ENCODE measurements at regions not wholly inside any gene's neighbourhood (a gene's known extent, or its start where the extent isn't known, plus 50 kb on each side); places are given as distances from the start of the nearest gene placed in this dataset.

DNA sequence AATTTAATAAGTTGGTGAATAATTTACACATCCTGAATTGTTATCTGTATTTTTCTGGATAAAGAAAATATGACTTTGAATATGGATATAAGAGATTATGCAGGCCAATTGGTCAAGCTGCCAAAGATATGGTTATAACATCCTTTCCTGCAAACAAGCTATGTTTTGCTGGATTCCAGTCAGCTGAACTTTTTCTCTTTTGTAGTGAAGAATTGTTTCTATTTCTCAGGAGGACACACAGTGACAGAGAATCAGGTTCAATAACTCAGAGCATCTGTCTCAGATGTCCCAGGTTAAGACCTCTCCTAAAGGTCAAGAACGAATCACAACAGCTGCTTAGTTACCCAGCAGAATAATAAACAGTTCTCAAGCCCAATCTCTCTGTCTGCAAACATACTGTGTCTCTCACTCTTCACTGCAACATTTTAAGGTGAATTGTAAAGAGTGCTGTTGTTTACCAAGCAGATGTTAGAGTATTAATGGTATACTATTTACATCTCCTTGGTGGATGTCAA is 189.5 kb upstream of the ANKRD50 start:
- TF ChIP-seq, protein P1, sequence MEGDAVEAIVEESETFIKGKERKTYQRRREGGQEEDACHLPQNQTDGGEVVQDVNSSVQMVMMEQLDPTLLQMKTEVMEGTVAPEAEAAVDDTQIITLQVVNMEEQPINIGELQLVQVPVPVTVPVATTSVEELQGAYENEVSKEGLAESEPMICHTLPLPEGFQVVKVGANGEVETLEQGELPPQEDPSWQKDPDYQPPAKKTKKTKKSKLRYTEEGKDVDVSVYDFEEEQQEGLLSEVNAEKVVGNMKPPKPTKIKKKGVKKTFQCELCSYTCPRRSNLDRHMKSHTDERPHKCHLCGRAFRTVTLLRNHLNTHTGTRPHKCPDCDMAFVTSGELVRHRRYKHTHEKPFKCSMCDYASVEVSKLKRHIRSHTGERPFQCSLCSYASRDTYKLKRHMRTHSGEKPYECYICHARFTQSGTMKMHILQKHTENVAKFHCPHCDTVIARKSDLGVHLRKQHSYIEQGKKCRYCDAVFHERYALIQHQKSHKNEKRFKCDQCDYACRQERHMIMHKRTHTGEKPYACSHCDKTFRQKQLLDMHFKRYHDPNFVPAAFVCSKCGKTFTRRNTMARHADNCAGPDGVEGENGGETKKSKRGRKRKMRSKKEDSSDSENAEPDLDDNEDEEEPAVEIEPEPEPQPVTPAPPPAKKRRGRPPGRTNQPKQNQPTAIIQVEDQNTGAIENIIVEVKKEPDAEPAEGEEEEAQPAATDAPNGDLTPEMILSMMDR (conservative IDR thresholded peaks at IDR 0.05; ENCODE audit: low read depth, low read length), result no peak
- H3K4me3 ChIP-seq (ENCODE audit: low read depth, low read length), result no peak overlapping the region

DNA sequence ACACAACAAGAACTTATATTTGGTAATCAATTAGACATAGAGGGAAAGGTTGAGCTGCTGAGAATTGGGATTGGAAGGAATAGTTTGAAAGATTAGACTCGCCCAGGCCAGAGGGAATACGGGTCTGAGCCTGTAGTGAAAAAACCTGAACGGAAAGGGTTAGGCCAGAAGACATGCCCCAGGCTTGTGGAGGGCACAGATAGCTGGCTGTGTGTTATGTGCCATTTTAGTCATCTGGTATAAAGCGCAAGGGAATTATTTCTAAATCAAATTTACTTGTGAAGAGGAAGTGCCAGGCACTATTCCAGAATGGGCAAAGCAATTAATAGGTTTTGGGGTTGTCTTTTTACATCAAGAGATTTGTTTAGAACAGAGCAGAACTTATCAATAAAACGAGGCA is 187.5 kb upstream of the ANKRD50 start:
- H3K4me3 ChIP-seq (ENCODE audit: low read depth, low read length), result no peak overlapping the region
- DNase-seq (ENCODE audit: low read depth), result no peak
- TF ChIP-seq, protein P1 (conservative IDR thresholded peaks at IDR 0.05; ENCODE audit: low read depth, low read length), result no peak

More for the DNA sequence above, 189.5 kb upstream of the ANKRD50 start:
- no peak for DNase-seq (ENCODE audit: low read depth)

DNA sequence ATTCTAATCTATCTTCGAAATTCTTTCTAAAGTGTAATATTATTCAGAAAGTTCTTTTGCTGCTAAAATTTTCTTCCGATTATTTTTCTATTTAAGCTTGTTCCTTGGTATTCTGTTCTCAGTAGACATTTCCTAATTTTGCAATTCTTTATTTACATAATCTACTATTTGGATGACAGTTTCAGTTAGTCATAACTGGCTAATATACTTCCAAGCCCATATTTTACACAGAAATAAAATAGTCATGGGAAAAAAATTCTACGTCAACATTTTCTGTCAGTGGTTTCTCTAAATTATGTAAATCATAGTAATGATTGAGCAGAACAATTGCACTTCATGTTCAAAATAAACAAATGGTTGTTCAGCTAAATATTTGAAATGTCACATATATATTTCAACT is 178.0 kb upstream of the ANKRD50 start:
- no peak for DNase-seq (ENCODE audit: low read depth)
- TF ChIP-seq, protein P1 (conservative IDR thresholded peaks at IDR 0.05; ENCODE audit: low read depth, low read length), result no peak
- no peak overlapping the region for H3K4me3 ChIP-seq (ENCODE audit: low read depth, low read length)

DNA sequence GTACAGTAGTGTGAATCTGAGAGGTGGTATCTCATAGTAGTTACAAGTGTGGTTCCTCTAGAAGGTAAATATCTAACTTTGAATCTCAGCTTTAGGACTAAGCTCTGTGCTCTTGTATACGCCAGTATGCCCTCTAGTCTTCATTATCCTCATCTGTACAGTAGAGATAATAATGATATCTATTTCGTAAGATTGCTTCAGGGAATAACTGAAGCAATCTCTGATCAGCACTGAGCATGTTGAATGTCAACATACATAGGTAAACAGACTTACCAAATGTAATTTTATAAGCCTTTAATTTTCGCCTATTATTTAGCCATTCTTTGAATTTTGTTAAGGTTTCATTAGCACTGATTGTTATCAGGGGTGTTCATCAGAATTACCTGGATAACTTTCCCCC is 175.2 kb upstream of the ANKRD50 start:
- TF ChIP-seq, protein P1 (conservative IDR thresholded peaks at IDR 0.05; ENCODE audit: low read depth, low read length), result no peak
- no peak overlapping the region for H3K4me3 ChIP-seq (ENCODE audit: low read depth, low read length)
- no peak for DNase-seq (ENCODE audit: low read depth)

DNA sequence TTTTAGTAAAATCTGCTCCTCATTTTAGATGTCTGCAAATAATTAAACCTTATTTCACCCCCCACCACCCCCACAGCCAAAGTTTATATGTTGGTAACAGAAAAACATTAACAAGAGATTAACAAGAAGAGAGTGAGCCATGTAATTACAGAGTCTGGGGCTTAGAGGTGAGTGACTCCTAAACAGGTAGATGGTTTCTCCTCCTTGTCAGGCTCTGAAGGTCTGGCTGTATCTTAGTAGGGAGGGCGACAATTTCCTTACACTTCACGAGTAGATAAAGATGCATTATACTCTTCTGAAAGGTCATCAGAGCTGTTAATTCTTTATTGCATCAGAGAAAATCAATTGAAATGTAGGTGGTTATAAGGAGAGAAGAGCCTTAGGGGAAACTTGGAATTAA is 171.8 kb upstream of the ANKRD50 start:
- no peak overlapping the region for H3K4me3 ChIP-seq (ENCODE audit: low read depth, low read length)
- no peak for DNase-seq (ENCODE audit: low read depth)
- TF ChIP-seq, protein P1 (conservative IDR thresholded peaks at IDR 0.05; ENCODE audit: low read depth, low read length), result no peak

DNA sequence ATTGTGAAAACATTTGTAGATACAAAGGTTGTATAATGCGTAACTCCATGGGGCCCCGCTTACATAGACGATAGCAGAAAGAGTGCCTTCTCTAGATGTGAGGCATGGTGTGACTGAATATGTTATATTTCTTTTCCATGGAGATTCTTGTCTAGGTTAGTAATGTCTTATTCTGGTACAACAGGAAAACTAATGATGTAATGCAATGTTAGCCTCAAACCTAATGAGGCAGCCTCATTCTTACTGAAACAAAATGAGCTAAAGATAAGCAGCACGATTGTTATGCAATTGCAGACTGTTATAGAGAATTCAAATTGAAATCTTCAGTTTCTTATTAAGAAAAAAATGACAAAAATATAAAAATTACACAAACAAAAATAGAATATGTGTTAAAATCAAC is 171.1 kb upstream of the ANKRD50 start:
- H3K4me3 ChIP-seq (ENCODE audit: low read depth, low read length), result no peak overlapping the region
- no peak for DNase-seq (ENCODE audit: low read depth)
- TF ChIP-seq, protein P1 (conservative IDR thresholded peaks at IDR 0.05; ENCODE audit: low read depth, low read length), result no peak

DNA sequence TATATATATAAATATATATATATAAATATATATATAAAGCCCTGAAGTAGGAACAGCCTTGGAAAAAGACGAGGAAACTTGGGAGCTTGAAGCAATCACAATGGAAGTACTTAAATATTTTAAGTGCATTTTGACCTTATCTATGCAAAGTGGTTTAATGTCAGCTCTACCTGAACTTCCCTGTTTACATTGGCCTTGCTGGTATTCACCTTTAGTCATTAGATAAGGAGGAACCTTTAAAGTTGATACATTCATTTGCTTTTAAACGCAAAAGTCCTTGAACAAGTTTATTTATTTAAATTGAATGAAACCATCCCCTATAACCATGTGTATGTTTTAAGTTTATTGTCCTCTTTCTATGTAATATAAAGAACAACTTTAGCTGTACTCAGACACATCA is 166.7 kb upstream of the ANKRD50 start:
- no peak overlapping the region for H3K4me3 ChIP-seq (ENCODE audit: low read depth, low read length)
- DNase-seq (ENCODE audit: low read depth), result no peak
- TF ChIP-seq, protein P1 (conservative IDR thresholded peaks at IDR 0.05; ENCODE audit: low read depth, low read length), result no peak

All from epithelial cell of proximal tubule (primary cell).